ENCODE measurements at regions not wholly inside any gene's neighbourhood (a gene's known extent, or its start where the extent isn't known, plus 50 kb on each side); places are given as distances from the start of the nearest gene placed in this dataset.

GRCh38 chr7:144908943-144909556, 73.2 kb upstream of the TPK1 start:
- no peaks in the 10 kb centered on the region for H3K27me3 Mint-ChIP-seq (ENCODE audit: unreplicated experiment)
- no peaks in the 10 kb centered on the region for H3K4me1 Mint-ChIP-seq (ENCODE audit: low read depth, unreplicated experiment)
- TF ChIP-seq, protein P1, sequence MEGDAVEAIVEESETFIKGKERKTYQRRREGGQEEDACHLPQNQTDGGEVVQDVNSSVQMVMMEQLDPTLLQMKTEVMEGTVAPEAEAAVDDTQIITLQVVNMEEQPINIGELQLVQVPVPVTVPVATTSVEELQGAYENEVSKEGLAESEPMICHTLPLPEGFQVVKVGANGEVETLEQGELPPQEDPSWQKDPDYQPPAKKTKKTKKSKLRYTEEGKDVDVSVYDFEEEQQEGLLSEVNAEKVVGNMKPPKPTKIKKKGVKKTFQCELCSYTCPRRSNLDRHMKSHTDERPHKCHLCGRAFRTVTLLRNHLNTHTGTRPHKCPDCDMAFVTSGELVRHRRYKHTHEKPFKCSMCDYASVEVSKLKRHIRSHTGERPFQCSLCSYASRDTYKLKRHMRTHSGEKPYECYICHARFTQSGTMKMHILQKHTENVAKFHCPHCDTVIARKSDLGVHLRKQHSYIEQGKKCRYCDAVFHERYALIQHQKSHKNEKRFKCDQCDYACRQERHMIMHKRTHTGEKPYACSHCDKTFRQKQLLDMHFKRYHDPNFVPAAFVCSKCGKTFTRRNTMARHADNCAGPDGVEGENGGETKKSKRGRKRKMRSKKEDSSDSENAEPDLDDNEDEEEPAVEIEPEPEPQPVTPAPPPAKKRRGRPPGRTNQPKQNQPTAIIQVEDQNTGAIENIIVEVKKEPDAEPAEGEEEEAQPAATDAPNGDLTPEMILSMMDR (IDR thresholded peaks at IDR 0.05; ENCODE audit: partially characterized antibody, unreplicated experiment), result no peak
- no peak for DNase-seq
- H3K27ac Mint-ChIP-seq (ENCODE audit: unreplicated experiment), result no peak overlapping the region
- no peaks in the 10 kb centered on the region for H3K36me3 Mint-ChIP-seq (ENCODE audit: unreplicated experiment)
- H3K4me3 Mint-ChIP-seq (ENCODE audit: unreplicated experiment), result no peak overlapping the region
- peaks cover 2% of the 10 kb centered on the region for H3K9me3 Mint-ChIP-seq (ENCODE audit: unreplicated experiment)

DNA sequence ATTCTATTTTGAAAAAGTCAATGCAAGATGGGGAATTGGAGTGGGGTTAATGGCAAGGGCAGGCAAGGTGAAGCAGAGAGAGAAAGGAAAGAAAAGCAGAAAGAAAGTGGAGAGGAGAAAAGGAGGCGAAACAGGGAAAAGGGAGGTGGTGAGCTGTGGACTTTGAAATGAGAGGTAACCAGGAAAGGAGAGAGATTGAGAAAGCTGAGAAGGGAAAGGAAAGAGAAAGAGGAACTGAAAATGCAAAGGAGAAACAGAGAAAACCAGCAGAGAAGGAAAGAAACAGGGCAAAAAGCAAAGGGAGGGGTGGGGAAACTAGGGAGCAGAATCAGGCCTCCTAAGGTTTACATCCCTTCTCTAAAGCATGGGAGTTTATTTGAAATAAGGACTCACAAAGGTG, 72.5 kb upstream of the TPK1 start:
- no peaks in the 10 kb centered on the region for H3K27me3 Mint-ChIP-seq (ENCODE audit: unreplicated experiment)
- H3K4me1 Mint-ChIP-seq (ENCODE audit: low read depth, unreplicated experiment), result no peaks in the 10 kb centered on the region
- no peaks in the 10 kb centered on the region for H3K36me3 Mint-ChIP-seq (ENCODE audit: unreplicated experiment)
- H3K27ac Mint-ChIP-seq (ENCODE audit: unreplicated experiment), result no peak overlapping the region
- peaks cover 2% of the 10 kb centered on the region for H3K9me3 Mint-ChIP-seq (ENCODE audit: unreplicated experiment)
- DNase-seq, result no peak
- H3K4me3 Mint-ChIP-seq (ENCODE audit: unreplicated experiment), result no peak overlapping the region
- TF ChIP-seq, protein P1 (IDR thresholded peaks at IDR 0.05; ENCODE audit: partially characterized antibody, unreplicated experiment), result no peak

- H3K36me3 Mint-ChIP-seq (ENCODE audit: unreplicated experiment), result no peaks in the 10 kb centered on the region
- H3K27me3 Mint-ChIP-seq (ENCODE audit: unreplicated experiment), result no peaks in the 10 kb centered on the region
- peaks cover 2% of the 10 kb centered on the region for H3K9me3 Mint-ChIP-seq (ENCODE audit: unreplicated experiment)
- no peaks in the 10 kb centered on the region for H3K4me1 Mint-ChIP-seq (ENCODE audit: low read depth, unreplicated experiment)
- H3K4me3 Mint-ChIP-seq (ENCODE audit: unreplicated experiment), result no peak overlapping the region
- H3K27ac Mint-ChIP-seq (ENCODE audit: unreplicated experiment), result no peak overlapping the region
- TF ChIP-seq, protein P1 (IDR thresholded peaks at IDR 0.05; ENCODE audit: partially characterized antibody, unreplicated experiment), result no peak
- DNase-seq, result no peak
Measured at GRCh38 chr7:144907577-144907976, 71.7 kb upstream of the TPK1 start.

DNA sequence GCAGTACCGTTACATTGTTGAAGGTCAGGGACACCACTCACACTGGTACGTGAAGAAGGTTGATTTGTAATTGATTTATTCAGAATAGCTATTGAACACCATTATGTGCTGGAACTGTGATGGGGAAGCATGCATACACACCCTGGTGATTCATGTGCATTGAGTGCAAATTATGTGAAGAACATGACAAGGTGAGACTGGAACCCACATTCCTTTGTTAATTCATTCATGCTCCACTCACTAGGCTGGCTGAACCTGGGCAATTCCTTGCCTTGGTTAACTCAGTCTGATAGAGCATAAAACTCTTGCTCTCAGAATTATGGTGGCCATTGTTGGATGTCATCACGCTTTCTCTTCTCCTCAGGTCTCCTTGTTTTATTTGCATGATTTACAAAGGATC, 67.3 kb upstream of the TPK1 start:
- no peaks in the 10 kb centered on the region for H3K4me1 Mint-ChIP-seq (ENCODE audit: low read depth, unreplicated experiment)
- H3K36me3 Mint-ChIP-seq (ENCODE audit: unreplicated experiment), result no peaks in the 10 kb centered on the region
- H3K27ac Mint-ChIP-seq (ENCODE audit: unreplicated experiment), result no peak overlapping the region
- peaks cover 2% of the 10 kb centered on the region for H3K9me3 Mint-ChIP-seq (ENCODE audit: unreplicated experiment)
- no peak for DNase-seq
- H3K4me3 Mint-ChIP-seq (ENCODE audit: unreplicated experiment), result no peak overlapping the region
- no peaks in the 10 kb centered on the region for H3K27me3 Mint-ChIP-seq (ENCODE audit: unreplicated experiment)
- TF ChIP-seq, protein P1 (IDR thresholded peaks at IDR 0.05; ENCODE audit: partially characterized antibody, unreplicated experiment), result no peak

DNA sequence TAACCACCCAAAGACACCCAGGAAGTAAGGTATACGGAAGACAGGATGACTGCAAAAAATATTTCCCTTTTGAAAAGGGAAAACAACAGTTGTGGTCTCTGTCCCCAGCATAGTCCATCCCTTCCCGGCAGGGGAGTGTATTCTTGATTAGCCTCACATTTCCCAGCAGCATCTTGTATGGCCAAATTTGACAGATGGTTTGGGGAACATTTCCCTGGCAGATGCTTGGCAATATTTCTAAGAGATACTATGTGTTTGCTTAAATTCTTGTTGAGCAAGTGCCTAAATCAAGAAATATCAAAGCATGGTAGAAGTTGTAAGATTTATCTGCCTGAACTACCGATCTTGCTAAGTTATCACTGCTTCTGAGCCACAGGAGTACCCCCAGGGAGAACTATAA, 56.9 kb upstream of the TPK1 start:
- no peaks in the 10 kb centered on the region for H3K9me3 Mint-ChIP-seq (ENCODE audit: unreplicated experiment)
- no peaks in the 10 kb centered on the region for H3K36me3 Mint-ChIP-seq (ENCODE audit: unreplicated experiment)
- H3K4me1 Mint-ChIP-seq (ENCODE audit: low read depth, unreplicated experiment), result peaks cover 16% of the 10 kb centered on the region
- TF ChIP-seq, protein P1 (IDR thresholded peaks at IDR 0.05; ENCODE audit: partially characterized antibody, unreplicated experiment), result no peak
- H3K4me3 Mint-ChIP-seq (ENCODE audit: unreplicated experiment), result no peak overlapping the region
- H3K27ac Mint-ChIP-seq (ENCODE audit: unreplicated experiment), result no peak overlapping the region
- H3K27me3 Mint-ChIP-seq (ENCODE audit: unreplicated experiment), result no peaks in the 10 kb centered on the region
- DNase-seq, result no peak
